ENCODE measurements at regions not wholly inside any gene's neighbourhood (a gene's known extent, or its start where the extent isn't known, plus 50 kb on each side); places are given as distances from the start of the nearest gene placed in this dataset.

DNA sequence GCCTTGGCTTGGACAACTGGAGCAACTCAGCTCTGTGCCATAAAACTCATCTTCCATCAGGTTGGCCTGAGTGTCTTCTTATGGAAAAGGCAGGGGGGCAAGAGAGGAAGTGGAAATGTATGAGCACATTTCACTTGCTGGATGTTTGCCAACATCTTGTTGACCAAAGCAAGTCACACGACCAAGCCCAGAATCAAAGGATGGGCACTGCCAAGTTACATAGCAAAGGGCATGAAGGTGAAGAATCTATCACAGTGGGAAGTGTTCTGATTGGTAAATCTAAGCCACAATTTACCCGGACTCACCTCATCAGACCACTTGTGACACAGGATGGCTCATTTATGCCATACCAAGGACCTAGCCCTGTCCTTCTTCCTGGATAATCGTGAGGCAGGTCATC is 310.5 kb upstream of the IRX5 start:
- Histone ChIP-seq H3K27me3 (no peaks in the 10 kb centered on the region), H3K36me3 (no peaks in the 10 kb centered on the region), H3K4me1 (ENCODE audit: insufficient read depth) (no peaks in the 10 kb centered on the region), H3K27ac (no peak overlapping the region), H3K4me3 (no peak overlapping the region), H3K9me3 (no peaks in the 10 kb centered on the region)
- no peak for DNase-seq
- intact Hi-C loops (cut with DNase I), result no loop called here
- TF ChIP-seq CTCF (IDR thresholded peaks at IDR 0.05) (no peak), POLR2A (IDR thresholded peaks at IDR 0.05) (no peak), EP300 (IDR thresholded peaks at IDR 0.05) (no peak)
- WGBS, 3 donors, result 68 to 84% (median 83%) methylated on average over 3 of the region's 3 CpGs

DNA sequence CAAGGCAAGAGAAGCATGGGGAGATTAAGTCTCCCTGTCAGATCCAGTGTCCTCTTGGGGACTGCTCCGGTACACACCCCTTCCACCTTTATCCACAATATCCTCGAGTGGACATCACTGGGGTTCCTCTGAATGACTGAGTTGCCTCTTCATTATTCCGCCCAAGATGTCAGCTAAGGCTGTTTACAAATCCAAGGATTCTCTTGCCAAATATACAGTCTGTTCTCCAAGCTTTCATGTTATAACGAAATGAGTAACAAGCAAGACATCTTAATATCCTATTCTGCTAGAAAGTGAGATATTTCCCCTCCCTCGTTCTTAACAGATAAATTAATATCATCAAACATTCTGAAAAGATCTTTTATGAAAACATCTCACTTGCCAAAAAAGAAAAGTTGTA is 314.1 kb upstream of the IRX5 start:
- Histone ChIP-seq H3K4me1 (ENCODE audit: insufficient read depth) (no peaks in the 10 kb centered on the region), H3K27ac (no peak overlapping the region)
- WGBS, 3 donors, result 45 to 66% (median 46%) methylated on average over 5 of the region's 5 CpGs

DNA sequence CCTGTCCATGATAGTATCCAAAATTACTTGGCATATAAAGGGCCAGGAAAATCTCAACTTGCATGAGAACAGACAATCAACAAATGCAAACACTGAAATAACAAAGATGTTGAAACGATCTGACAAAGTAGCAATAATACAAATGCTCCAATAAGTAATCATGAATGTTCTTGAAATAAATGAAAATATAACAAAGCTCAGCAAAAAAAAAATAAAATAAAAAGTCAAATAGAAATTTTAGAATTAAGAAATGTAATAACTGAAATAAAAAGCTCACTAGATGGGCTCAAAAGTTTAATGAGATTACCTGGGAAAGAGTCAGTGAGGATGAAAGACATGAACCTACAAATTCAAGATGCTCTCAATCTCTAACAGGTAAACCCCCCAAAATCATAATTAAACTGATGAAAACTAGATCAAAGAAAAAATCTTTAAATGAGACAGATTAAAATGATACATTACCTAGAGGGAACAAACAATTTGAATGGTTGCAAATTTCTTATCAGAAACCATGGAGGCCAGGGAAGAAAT is 319.0 kb upstream of the IRX3 start:
- 91 to 93% (median 91%) methylated on average over 1 of the region's 1 CpG for WGBS, 3 donors
- no peaks in the 10 kb centered on the region for H3K36me3 ChIP-seq

More for the DNA sequence above, 314.1 kb upstream of the IRX5 start:
- no peak for DNase-seq
- intact Hi-C loops (cut with DNase I), result no loop called here
- Histone ChIP-seq H3K27me3 (no peaks in the 10 kb centered on the region), H3K9me3 (no peaks in the 10 kb centered on the region), H3K36me3 (no peaks in the 10 kb centered on the region), H3K4me3 (no peak overlapping the region)
- TF ChIP-seq EP300 (IDR thresholded peaks at IDR 0.05), result no peak
- TF ChIP-seq POLR2A (IDR thresholded peaks at IDR 0.05), result no peak
- no peak for TF ChIP-seq CTCF (IDR thresholded peaks at IDR 0.05)

DNA sequence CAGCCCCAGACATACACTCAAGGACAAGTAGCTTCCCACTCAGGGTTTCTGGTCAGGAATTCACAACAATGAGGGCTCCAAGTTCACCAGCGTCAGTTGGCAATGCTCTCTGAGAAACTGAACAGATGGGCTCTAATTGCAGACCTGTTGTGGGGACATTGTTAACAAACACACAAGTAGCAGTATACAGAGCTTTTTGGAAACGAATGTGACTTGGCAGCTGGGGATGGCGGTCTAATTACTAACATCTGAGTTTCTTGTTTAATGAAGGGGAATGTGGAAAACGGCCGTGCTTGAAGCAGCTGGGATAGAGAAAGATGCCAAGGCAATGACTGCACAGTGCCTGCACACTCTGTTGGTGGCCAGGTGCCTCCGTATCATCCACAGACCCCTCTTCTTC is 316.1 kb upstream of the IRX3 start:
- no peak for DNase-seq
- 41 to 52% (median 49%) methylated on average over 6 of the region's 6 CpGs for WGBS, 3 donors
- intact Hi-C loops (cut with DNase I), result no loop called here
- Histone ChIP-seq H3K27ac (no peak overlapping the region), H3K4me1 (ENCODE audit: insufficient read depth) (no peaks in the 10 kb centered on the region), H3K9me3 (no peaks in the 10 kb centered on the region), H3K4me3 (no peak overlapping the region), H3K27me3 (no peaks in the 10 kb centered on the region), H3K36me3 (no peaks in the 10 kb centered on the region)
- TF ChIP-seq CTCF (IDR thresholded peaks at IDR 0.05), result no peak
- no peak for TF ChIP-seq POLR2A (IDR thresholded peaks at IDR 0.05)
- TF ChIP-seq EP300 (IDR thresholded peaks at IDR 0.05), result no peak

More for the DNA sequence above, 319.0 kb upstream of the IRX3 start:
- no peak overlapping the region for H3K27ac ChIP-seq
- no peak for TF ChIP-seq POLR2A (IDR thresholded peaks at IDR 0.05)
- no peak for TF ChIP-seq CTCF (IDR thresholded peaks at IDR 0.05)
- no peak for TF ChIP-seq EP300 (IDR thresholded peaks at IDR 0.05)
- H3K9me3 ChIP-seq, result no peaks in the 10 kb centered on the region
- H3K27me3 ChIP-seq, result no peaks in the 10 kb centered on the region
- intact Hi-C loops (cut with DNase I), result no loop called here
- H3K4me3 ChIP-seq, result no peak overlapping the region
- no peaks in the 10 kb centered on the region for H3K4me1 ChIP-seq (ENCODE audit: insufficient read depth)
- DNase-seq, result no peak

Measured in ovary (tissue), 7 donors.